SJSA1 (cell line): ENCODE measurements at regions not wholly inside any gene's neighbourhood (a gene's known extent, or its start where the extent isn't known, plus 50 kb on each side); places are given as distances from the start of the nearest gene placed in this dataset.

Experiments
- DNase-seq, 2 experiments: peaks; one replicate each; pipeline ENCODE4 v3.0.0-alpha.2; 2015 to 2020; ENCODE audit warnings: low spot score in 2 of 2, low read depth in 1 of 2
- H3K27ac ChIP-seq: fragments of 250-450 bp; sonication (Bioruptor Pico); 2 replicates; pipeline ENCODE4 v1.5.1; 2020; ENCODE audit warnings: mild to moderate bottlenecking, moderate library complexity
- H3K27me3 ChIP-seq: fragments of 250-450 bp; sonication (Bioruptor Pico); replicated peaks from 2 replicates; pipeline ENCODE4 v1.5.1; 2020; ENCODE audit warnings: mild to moderate bottlenecking, moderate library complexity
- H3K36me3 ChIP-seq: fragments of 250-450 bp; sonication (Bioruptor Pico); 2 replicates; pipeline ENCODE4 v1.5.1; 2020; ENCODE audit warnings: mild to moderate bottlenecking
- H3K4me1 ChIP-seq: fragments of 250-450 bp; sonication (Bioruptor Pico); replicated peaks from 2 replicates; pipeline ENCODE4 v1.6.1; 2021; ENCODE audit warnings: mild to moderate bottlenecking
- H3K4me3 ChIP-seq: fragments of 250-450 bp; sonication (Bioruptor Pico); 2 replicates; pipeline ENCODE4 v1.5.1; 2020; ENCODE audit warnings: mild to moderate bottlenecking
- H3K9me3 ChIP-seq: fragments of 250-450 bp; sonication (Bioruptor Pico); replicated peaks from 2 replicates; pipeline ENCODE4 v1.5.1; 2020; ENCODE audit warnings: mild to moderate bottlenecking

- peaks cover 7% of the 10 kb centered on the region; the same call in 1 of the 2 replicates for H3K9me3 ChIP-seq
- no peaks in the 10 kb centered on the region for H3K4me1 ChIP-seq
- no peak overlapping the region for H3K27ac ChIP-seq
- H3K27me3 ChIP-seq, result no peaks in the 10 kb centered on the region
- H3K4me3 ChIP-seq, result no peak overlapping the region
- no peaks in the 10 kb centered on the region for H3K36me3 ChIP-seq
- DNase-seq, result no peak
Observed at GRCh38 chr5:12793373-12793772, 889.1 kb upstream of the CTNND2 start.

- Histone ChIP-seq H3K27ac (no peak overlapping the region), H3K4me3 (no peak overlapping the region), H3K4me1 (no peaks in the 10 kb centered on the region), H3K36me3 (no peaks in the 10 kb centered on the region), H3K9me3 (no peaks in the 10 kb centered on the region), H3K27me3 (no peaks in the 10 kb centered on the region)
- no peak for DNase-seq
Observed at GRCh38 chr5:12780536-12780935, 876.3 kb upstream of the CTNND2 start.

- no peak for DNase-seq
- Histone ChIP-seq H3K9me3 (no peaks in the 10 kb centered on the region), H3K36me3 (no peaks in the 10 kb centered on the region), H3K4me3 (no peak overlapping the region), H3K27me3 (no peaks in the 10 kb centered on the region), H3K27ac (no peak overlapping the region), H3K4me1 (no peaks in the 10 kb centered on the region)
Observed at GRCh38 chr5:12777342-12777741, 873.1 kb upstream of the CTNND2 start.

- Histone ChIP-seq H3K27ac (no peak overlapping the region), H3K4me3 (no peak overlapping the region), H3K9me3 (no peaks in the 10 kb centered on the region), H3K36me3 (no peaks in the 10 kb centered on the region), H3K4me1 (no peaks in the 10 kb centered on the region), H3K27me3 (no peaks in the 10 kb centered on the region)
- no peak for DNase-seq
Observed at GRCh38 chr5:12772276-12772675, 868.0 kb upstream of the CTNND2 start.

GRCh38 chr5:12759377-12759776 is 855.1 kb upstream of the CTNND2 start:
- no peaks in the 10 kb centered on the region for H3K4me1 ChIP-seq
- H3K36me3 ChIP-seq, result no peaks in the 10 kb centered on the region
- no peak for DNase-seq
- H3K27me3 ChIP-seq, result no peaks in the 10 kb centered on the region
- H3K4me3 ChIP-seq, result no peak overlapping the region
- no peaks in the 10 kb centered on the region for H3K9me3 ChIP-seq
- H3K27ac ChIP-seq, result no peak overlapping the region

GRCh38 chr5:12757035-12757434 is 852.8 kb upstream of the CTNND2 start:
- Histone ChIP-seq H3K4me3 (no peak overlapping the region), H3K4me1 (no peaks in the 10 kb centered on the region), H3K27me3 (no peaks in the 10 kb centered on the region), H3K36me3 (no peaks in the 10 kb centered on the region), H3K9me3 (no peaks in the 10 kb centered on the region), H3K27ac (no peak overlapping the region)
- no peak for DNase-seq

GRCh38 chr5:12745537-12745936 is 841.3 kb upstream of the CTNND2 start:
- H3K9me3 ChIP-seq, result no peaks in the 10 kb centered on the region
- H3K36me3 ChIP-seq, result no peaks in the 10 kb centered on the region
- no peaks in the 10 kb centered on the region for H3K27me3 ChIP-seq
- no peaks in the 10 kb centered on the region for H3K4me1 ChIP-seq
- H3K27ac ChIP-seq, result no peak overlapping the region
- DNase-seq, result no peak
- H3K4me3 ChIP-seq, result no peak overlapping the region

- H3K9me3 ChIP-seq, result no peaks in the 10 kb centered on the region
- H3K4me3 ChIP-seq, result no peak overlapping the region
- H3K27me3 ChIP-seq, result no peaks in the 10 kb centered on the region
- no peak for DNase-seq
- H3K36me3 ChIP-seq, result no peaks in the 10 kb centered on the region
- no peak overlapping the region for H3K27ac ChIP-seq
- H3K4me1 ChIP-seq, result no peaks in the 10 kb centered on the region
Observed at GRCh38 chr5:12743582-12743981, 839.3 kb upstream of the CTNND2 start.

- no peaks in the 10 kb centered on the region for H3K4me1 ChIP-seq
Observed at GRCh38 chr5:12730354-12730753, 826.1 kb upstream of the CTNND2 start.

GRCh38 chr5:12716664-12717063 is 812.4 kb upstream of the CTNND2 start:
- Histone ChIP-seq H3K9me3 (no peaks in the 10 kb centered on the region), H3K27me3 (no peaks in the 10 kb centered on the region), H3K4me3 (no peak overlapping the region), H3K4me1 (no peaks in the 10 kb centered on the region), H3K27ac (no peak overlapping the region), H3K36me3 (no peaks in the 10 kb centered on the region)
- no peak for DNase-seq

More at GRCh38 chr5:12730354-12730753, 826.1 kb upstream of the CTNND2 start:
- Histone ChIP-seq H3K4me3 (no peak overlapping the region), H3K27me3 (no peaks in the 10 kb centered on the region), H3K9me3 (no peaks in the 10 kb centered on the region), H3K27ac (no peak overlapping the region), H3K36me3 (no peaks in the 10 kb centered on the region)
- no peak for DNase-seq

GRCh38 chr5:12707560-12707959 is 803.3 kb upstream of the CTNND2 start:
- no peak for DNase-seq
- Histone ChIP-seq H3K36me3 (no peaks in the 10 kb centered on the region), H3K4me3 (no peak overlapping the region), H3K4me1 (no peaks in the 10 kb centered on the region), H3K9me3 (no peaks in the 10 kb centered on the region), H3K27me3 (no peaks in the 10 kb centered on the region), H3K27ac (no peak overlapping the region)

- Histone ChIP-seq H3K4me1 (no peaks in the 10 kb centered on the region), H3K27me3 (no peaks in the 10 kb centered on the region), H3K4me3 (no peak overlapping the region), H3K9me3 (no peaks in the 10 kb centered on the region), H3K36me3 (no peaks in the 10 kb centered on the region), H3K27ac (no peak overlapping the region)
- no peak for DNase-seq
Observed at GRCh38 chr5:12704955-12705354, 800.7 kb upstream of the CTNND2 start.

- no peaks in the 10 kb centered on the region for H3K36me3 ChIP-seq
- H3K27me3 ChIP-seq, result no peaks in the 10 kb centered on the region
- DNase-seq, result no peak
- no peaks in the 10 kb centered on the region for H3K9me3 ChIP-seq
- H3K4me3 ChIP-seq, result no peak overlapping the region
- no peak overlapping the region for H3K27ac ChIP-seq
- H3K4me1 ChIP-seq, result no peaks in the 10 kb centered on the region
Observed at GRCh38 chr5:12703254-12703653, 799.0 kb upstream of the CTNND2 start.

- Histone ChIP-seq H3K4me3 (no peak overlapping the region), H3K27ac (no peak overlapping the region), H3K9me3 (no peaks in the 10 kb centered on the region), H3K36me3 (no peaks in the 10 kb centered on the region), H3K27me3 (no peaks in the 10 kb centered on the region), H3K4me1 (no peaks in the 10 kb centered on the region)
- DNase-seq, result no peak
Observed at GRCh38 chr5:12695651-12696050, 791.4 kb upstream of the CTNND2 start.

GRCh38 chr5:12691330-12691729 is 787.1 kb upstream of the CTNND2 start:
- H3K4me3 ChIP-seq, result no peak overlapping the region
- no peaks in the 10 kb centered on the region for H3K36me3 ChIP-seq
- no peak for DNase-seq
- no peaks in the 10 kb centered on the region for H3K9me3 ChIP-seq
- H3K27me3 ChIP-seq, result no peaks in the 10 kb centered on the region
- H3K27ac ChIP-seq, result no peak overlapping the region
- no peaks in the 10 kb centered on the region for H3K4me1 ChIP-seq
